ENCODE measurements at regions not wholly inside any gene's neighbourhood (a gene's known extent, or its start where the extent isn't known, plus 50 kb on each side); places are given as distances from the start of the nearest gene placed in this dataset.

DNA sequence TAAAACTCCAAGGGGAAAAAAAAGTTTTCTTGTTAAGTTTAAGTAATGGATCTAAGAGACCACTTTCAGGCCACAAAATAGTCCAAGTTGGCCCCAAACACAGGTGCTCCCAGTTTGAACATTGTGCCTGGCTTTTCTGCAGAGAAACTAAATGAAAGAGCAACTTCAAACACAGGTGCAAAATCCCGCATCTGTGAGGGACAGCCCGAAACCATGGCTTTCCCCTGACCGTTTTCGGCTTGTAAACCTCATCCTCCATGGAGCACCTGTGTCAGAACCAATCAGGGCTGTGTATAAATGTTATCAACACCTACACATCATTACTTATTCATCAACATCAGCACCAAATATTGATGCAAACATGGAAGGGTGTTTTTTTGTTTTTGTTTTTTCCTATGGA lies 126.8 kb upstream of the OBI1 start:
- Histone ChIP-seq H3K4me2 (ENCODE audit: low read length) (no peak overlapping the region), H3K4ac (ENCODE audit: low read depth, low read length) (no peak overlapping the region), H3K79me1 (ENCODE audit: low read length) (no peaks in the 10 kb centered on the region), H3K79me2 (ENCODE audit: control insufficient read depth, insufficient read depth, low read length) (no peaks in the 10 kb centered on the region), H3K36me3 (ENCODE audit: control insufficient read depth, insufficient read depth, low read length) (no peaks in the 10 kb centered on the region), H3K56ac (ENCODE audit: low read length) (no peak overlapping the region), H2BK15ac (replicated peaks; ENCODE audit: low read depth) (no peak overlapping the region), H3K27ac (ENCODE audit: low read depth, low read length) (no peak overlapping the region), H3K4me1 (ENCODE audit: control insufficient read depth, low read depth, low read length) (no peaks in the 10 kb centered on the region), H3K18ac (ENCODE audit: low read length) (no peak overlapping the region), H4K8ac (ENCODE audit: low read depth, low read length) (no peak overlapping the region), H3K27me3 (ENCODE audit: insufficient read depth, low read length, poor library complexity) (no peaks in the 10 kb centered on the region), H4K5ac (ENCODE audit: low read length) (no peak overlapping the region), H2BK5ac (ENCODE audit: low read length) (no peak overlapping the region), H2BK120ac (ENCODE audit: low read depth, low read length) (no peak overlapping the region), H3K9ac (ENCODE audit: low read length) (no peak overlapping the region), H3K4me3 (ENCODE audit: low read length) (no peak overlapping the region), H3K23ac (ENCODE audit: low read length) (no peak overlapping the region), H2AK5ac (ENCODE audit: low read length) (no peak overlapping the region)
- DNase-seq, result no peak
- WGBS (ENCODE audit: extremely low coverage, insufficient coverage, low lambda C conversion rate), result no CpG with 5 or more reads among the region's 4 CpGs

DNA sequence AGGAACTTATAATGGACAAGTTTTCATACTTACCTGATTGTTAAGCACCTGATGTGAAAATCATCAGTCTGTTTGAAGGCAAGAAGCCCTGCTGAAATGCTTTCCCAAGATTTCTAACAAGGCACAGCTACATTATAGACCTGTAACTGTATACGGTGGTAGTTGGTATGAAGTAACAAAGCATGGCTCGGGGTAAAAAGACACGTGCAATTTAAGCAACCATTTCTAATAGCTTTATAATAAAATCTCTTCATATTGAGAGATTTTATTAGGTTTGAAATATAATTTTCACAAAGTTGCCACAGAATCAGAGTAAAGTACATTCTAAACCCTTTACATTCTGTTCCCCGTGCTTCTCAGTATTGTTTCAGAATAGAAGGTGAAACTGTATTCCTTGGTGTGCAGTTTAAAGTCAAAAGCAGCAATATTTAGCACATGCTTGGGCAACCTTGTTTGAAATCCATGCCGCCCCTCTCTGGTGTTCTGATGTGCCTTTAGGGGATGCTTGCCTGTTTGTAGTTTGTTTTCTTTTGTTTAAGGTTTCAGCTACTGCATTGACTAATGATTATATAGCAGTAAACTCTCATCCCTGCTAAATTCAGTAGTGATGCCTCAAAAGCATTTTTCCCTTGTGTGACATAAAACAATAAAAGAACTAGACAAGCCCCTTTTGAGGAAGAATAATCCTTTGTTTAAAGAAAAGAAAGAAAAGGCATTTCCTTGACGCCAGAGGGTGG lies 125.2 kb upstream of the OBI1 start:
- DNase-seq, result no peak
- Histone ChIP-seq H3K9ac (ENCODE audit: low read length) (no peak overlapping the region), H2BK15ac (replicated peaks; ENCODE audit: low read depth) (no peak overlapping the region), H2AK5ac (ENCODE audit: low read length) (no peak overlapping the region), H4K5ac (ENCODE audit: low read length) (no peak overlapping the region), H3K36me3 (ENCODE audit: control insufficient read depth, insufficient read depth, low read length) (no peaks in the 10 kb centered on the region), H3K79me2 (ENCODE audit: control insufficient read depth, insufficient read depth, low read length) (no peaks in the 10 kb centered on the region), H3K18ac (ENCODE audit: low read length) (no peak overlapping the region), H3K4ac (ENCODE audit: low read depth, low read length) (no peak overlapping the region), H3K27ac (ENCODE audit: low read depth, low read length) (no peak overlapping the region), H2BK5ac (ENCODE audit: low read length) (no peak overlapping the region), H3K56ac (ENCODE audit: low read length) (no peak overlapping the region), H3K79me1 (ENCODE audit: low read length) (no peaks in the 10 kb centered on the region), H4K8ac (ENCODE audit: low read depth, low read length) (no peak overlapping the region), H3K4me2 (ENCODE audit: low read length) (no peak overlapping the region), H2BK120ac (ENCODE audit: low read depth, low read length) (no peak overlapping the region), H3K27me3 (ENCODE audit: insufficient read depth, low read length, poor library complexity) (no peaks in the 10 kb centered on the region), H3K4me3 (ENCODE audit: low read length) (no peak overlapping the region), H3K4me1 (ENCODE audit: control insufficient read depth, low read depth, low read length) (no peaks in the 10 kb centered on the region), H3K23ac (ENCODE audit: low read length) (no peak overlapping the region)
- WGBS (ENCODE audit: extremely low coverage, insufficient coverage, low lambda C conversion rate), result no CpG with 5 or more reads among the region's 6 CpGs

DNA sequence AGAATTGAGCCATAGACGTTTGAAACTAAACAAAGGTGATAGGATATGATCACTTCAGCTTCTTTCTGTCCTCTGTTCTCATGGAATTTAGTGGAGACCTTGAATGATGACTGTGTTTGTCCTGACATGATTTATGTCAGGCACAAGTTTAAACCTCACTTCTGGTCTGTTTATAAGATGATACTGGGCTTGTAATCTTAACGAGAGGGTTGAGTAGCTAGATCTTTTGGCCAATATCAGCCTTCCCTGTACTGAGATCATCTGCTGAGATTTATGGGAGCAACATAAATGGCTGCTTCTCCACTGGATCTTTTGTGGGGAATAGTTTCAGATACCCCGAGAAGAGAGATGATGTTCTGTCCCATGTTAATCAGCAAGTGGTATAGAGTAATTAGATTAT lies 121.8 kb upstream of the OBI1 start:
- Histone ChIP-seq H3K56ac (ENCODE audit: low read length) (no peak overlapping the region), H3K79me1 (ENCODE audit: low read length) (no peaks in the 10 kb centered on the region), H3K18ac (ENCODE audit: low read length) (no peak overlapping the region), H3K27ac (ENCODE audit: low read depth, low read length) (no peak overlapping the region), H3K4me1 (ENCODE audit: control insufficient read depth, low read depth, low read length) (no peaks in the 10 kb centered on the region), H3K4me3 (ENCODE audit: low read length) (no peak overlapping the region), H3K27me3 (ENCODE audit: insufficient read depth, low read length, poor library complexity) (no peaks in the 10 kb centered on the region), H2BK5ac (ENCODE audit: low read length) (no peak overlapping the region), H4K8ac (ENCODE audit: low read depth, low read length) (no peak overlapping the region), H2BK15ac (replicated peaks; ENCODE audit: low read depth) (no peak overlapping the region), H3K4ac (ENCODE audit: low read depth, low read length) (no peak overlapping the region), H3K4me2 (ENCODE audit: low read length) (no peak overlapping the region), H3K79me2 (ENCODE audit: control insufficient read depth, insufficient read depth, low read length) (no peaks in the 10 kb centered on the region), H2AK5ac (ENCODE audit: low read length) (no peak overlapping the region), H3K23ac (ENCODE audit: low read length) (no peak overlapping the region), H2BK120ac (ENCODE audit: low read depth, low read length) (no peak overlapping the region), H3K9ac (ENCODE audit: low read length) (no peak overlapping the region), H4K5ac (ENCODE audit: low read length) (no peak overlapping the region), H3K36me3 (ENCODE audit: control insufficient read depth, insufficient read depth, low read length) (no peaks in the 10 kb centered on the region)
- DNase-seq, result no peak
- WGBS (ENCODE audit: extremely low coverage, insufficient coverage, low lambda C conversion rate), result no CpG with 5 or more reads among the region's 3 CpGs

DNA sequence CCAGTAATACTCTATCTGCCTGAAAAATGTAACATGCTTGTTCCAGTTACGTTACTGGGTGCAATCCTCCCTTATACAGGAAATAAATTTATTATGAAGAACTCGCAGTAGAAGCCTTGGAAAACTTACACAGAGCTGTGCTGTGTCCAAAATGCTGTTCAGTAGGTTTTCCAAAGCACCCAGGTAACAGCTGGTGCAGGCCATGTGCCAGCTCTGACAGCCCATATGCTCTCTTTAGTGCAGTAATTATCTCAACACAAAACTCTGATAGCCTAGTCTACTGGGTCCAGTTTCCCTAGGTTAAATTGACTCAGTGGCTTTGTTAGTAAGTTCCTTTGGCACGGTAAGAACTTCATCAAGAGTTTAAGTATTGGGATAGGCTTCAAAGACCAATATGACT lies 120.7 kb upstream of the OBI1 start:
- no peaks in the 10 kb centered on the region for H3K36me3 ChIP-seq (ENCODE audit: control insufficient read depth, insufficient read depth, low read length)
- no peak overlapping the region for H4K8ac ChIP-seq (ENCODE audit: low read depth, low read length)
- H3K79me2 ChIP-seq (ENCODE audit: control insufficient read depth, insufficient read depth, low read length), result no peaks in the 10 kb centered on the region
- WGBS (ENCODE audit: extremely low coverage, insufficient coverage, low lambda C conversion rate), result no CpG with 5 or more reads among the region's 3 CpGs
- no peak overlapping the region for H3K4ac ChIP-seq (ENCODE audit: low read depth, low read length)
- H4K5ac ChIP-seq (ENCODE audit: low read length), result no peak overlapping the region
- H2BK5ac ChIP-seq (ENCODE audit: low read length), result no peak overlapping the region
- no peak overlapping the region for H3K4me2 ChIP-seq (ENCODE audit: low read length)
- no peak overlapping the region for H3K27ac ChIP-seq (ENCODE audit: low read depth, low read length)
- H2AK5ac ChIP-seq (ENCODE audit: low read length), result no peak overlapping the region
- H3K23ac ChIP-seq (ENCODE audit: low read length), result no peak overlapping the region
- H2BK120ac ChIP-seq (ENCODE audit: low read depth, low read length), result no peak overlapping the region
- H3K4me3 ChIP-seq (ENCODE audit: low read length), result no peak overlapping the region
- H3K27me3 ChIP-seq (ENCODE audit: insufficient read depth, low read length, poor library complexity), result no peaks in the 10 kb centered on the region
- H2BK15ac ChIP-seq (replicated peaks; ENCODE audit: low read depth), result no peak overlapping the region
- no peak for DNase-seq
- H3K18ac ChIP-seq (ENCODE audit: low read length), result no peak overlapping the region
- H3K9ac ChIP-seq (ENCODE audit: low read length), result no peak overlapping the region
- H3K56ac ChIP-seq (ENCODE audit: low read length), result no peak overlapping the region
- no peaks in the 10 kb centered on the region for H3K79me1 ChIP-seq (ENCODE audit: low read length)
- no peaks in the 10 kb centered on the region for H3K4me1 ChIP-seq (ENCODE audit: control insufficient read depth, low read depth, low read length)

DNA sequence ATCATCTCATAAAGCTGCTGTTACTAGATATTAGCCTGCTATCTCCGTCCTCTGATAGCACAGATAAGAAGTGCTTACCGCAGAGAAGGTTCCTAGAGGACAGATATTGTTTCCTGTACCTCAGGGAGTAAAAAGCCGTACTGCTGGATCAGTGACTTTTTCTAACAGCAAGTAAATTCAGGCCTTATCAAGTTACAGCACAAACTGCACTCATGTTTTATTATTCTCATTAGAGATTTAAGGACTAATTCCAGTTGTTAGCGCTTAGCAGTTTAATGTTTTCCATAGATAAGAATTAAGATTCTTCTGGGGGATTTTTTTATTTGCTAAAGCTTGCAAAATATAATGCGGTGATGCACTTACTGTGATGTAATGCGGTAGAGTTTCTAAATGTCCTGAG lies 119.0 kb upstream of the OBI1 start:
- WGBS (ENCODE audit: extremely low coverage, insufficient coverage, low lambda C conversion rate), result no CpG with 5 or more reads among the region's 6 CpGs
- H4K5ac ChIP-seq (ENCODE audit: low read length), result no peak overlapping the region

DNA sequence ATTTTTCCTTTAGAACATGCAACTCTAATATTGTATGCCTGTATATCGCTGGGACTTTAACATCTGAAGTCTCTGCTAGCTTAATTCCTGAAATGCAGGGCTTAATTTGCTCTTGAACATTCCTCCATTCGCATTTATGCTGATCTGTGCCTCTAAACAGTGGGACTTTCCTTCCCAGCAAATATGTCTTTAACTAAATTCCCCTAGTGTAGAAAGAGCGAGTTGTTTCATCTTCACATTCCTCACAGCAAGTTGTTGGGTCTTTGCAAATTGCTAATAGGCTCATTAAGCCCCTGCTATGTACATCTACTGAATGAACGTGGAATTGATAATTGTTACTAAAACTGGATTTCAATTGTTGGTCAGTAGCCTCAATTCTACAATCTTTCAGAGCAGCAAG lies 118.4 kb upstream of the OBI1 start:
- no peaks in the 10 kb centered on the region for H3K4me1 ChIP-seq (ENCODE audit: control insufficient read depth, low read depth, low read length)
- H2BK15ac ChIP-seq (replicated peaks; ENCODE audit: low read depth), result no peak overlapping the region
- H3K4me3 ChIP-seq (ENCODE audit: low read length), result no peak overlapping the region
- no peak overlapping the region for H4K8ac ChIP-seq (ENCODE audit: low read depth, low read length)
- no peak overlapping the region for H3K18ac ChIP-seq (ENCODE audit: low read length)
- H3K4me2 ChIP-seq (ENCODE audit: low read length), result no peak overlapping the region
- H3K9ac ChIP-seq (ENCODE audit: low read length), result no peak overlapping the region
- no peak overlapping the region for H3K23ac ChIP-seq (ENCODE audit: low read length)
- H3K36me3 ChIP-seq (ENCODE audit: control insufficient read depth, insufficient read depth, low read length), result no peaks in the 10 kb centered on the region
- H4K5ac ChIP-seq (ENCODE audit: low read length), result no peak overlapping the region
- H3K27me3 ChIP-seq (ENCODE audit: insufficient read depth, low read length, poor library complexity), result no peaks in the 10 kb centered on the region
- no CpG with 5 or more reads among the region's 4 CpGs for WGBS (ENCODE audit: extremely low coverage, insufficient coverage, low lambda C conversion rate)
- H3K4ac ChIP-seq (ENCODE audit: low read depth, low read length), result no peak overlapping the region
- no peak overlapping the region for H2BK5ac ChIP-seq (ENCODE audit: low read length)
- no peak overlapping the region for H3K27ac ChIP-seq (ENCODE audit: low read depth, low read length)
- H3K79me1 ChIP-seq (ENCODE audit: low read length), result no peaks in the 10 kb centered on the region
- H3K79me2 ChIP-seq (ENCODE audit: control insufficient read depth, insufficient read depth, low read length), result no peaks in the 10 kb centered on the region
- no peak overlapping the region for H3K56ac ChIP-seq (ENCODE audit: low read length)
- no peak for DNase-seq
- H2AK5ac ChIP-seq (ENCODE audit: low read length), result no peak overlapping the region
- H2BK120ac ChIP-seq (ENCODE audit: low read depth, low read length), result no peak overlapping the region

More for the DNA sequence above, 119.0 kb upstream of the OBI1 start:
- H2BK5ac ChIP-seq (ENCODE audit: low read length), result no peak overlapping the region
- H3K4me3 ChIP-seq (ENCODE audit: low read length), result no peak overlapping the region
- H3K36me3 ChIP-seq (ENCODE audit: control insufficient read depth, insufficient read depth, low read length), result no peaks in the 10 kb centered on the region
- H3K79me1 ChIP-seq (ENCODE audit: low read length), result no peaks in the 10 kb centered on the region
- no peak overlapping the region for H2BK120ac ChIP-seq (ENCODE audit: low read depth, low read length)
- DNase-seq, result no peak
- H3K23ac ChIP-seq (ENCODE audit: low read length), result no peak overlapping the region
- no peaks in the 10 kb centered on the region for H3K79me2 ChIP-seq (ENCODE audit: control insufficient read depth, insufficient read depth, low read length)
- no peak overlapping the region for H2BK15ac ChIP-seq (replicated peaks; ENCODE audit: low read depth)
- H3K4me1 ChIP-seq (ENCODE audit: control insufficient read depth, low read depth, low read length), result no peaks in the 10 kb centered on the region
- H3K18ac ChIP-seq (ENCODE audit: low read length), result no peak overlapping the region
- H3K4me2 ChIP-seq (ENCODE audit: low read length), result no peak overlapping the region
- H2AK5ac ChIP-seq (ENCODE audit: low read length), result no peak overlapping the region
- no peak overlapping the region for H4K8ac ChIP-seq (ENCODE audit: low read depth, low read length)
- H3K9ac ChIP-seq (ENCODE audit: low read length), result no peak overlapping the region
- H3K27ac ChIP-seq (ENCODE audit: low read depth, low read length), result no peak overlapping the region
- no peak overlapping the region for H3K4ac ChIP-seq (ENCODE audit: low read depth, low read length)
- H3K56ac ChIP-seq (ENCODE audit: low read length), result no peak overlapping the region
- H3K27me3 ChIP-seq (ENCODE audit: insufficient read depth, low read length, poor library complexity), result no peaks in the 10 kb centered on the region
